ENCODE measurements at regions not wholly inside any gene's neighbourhood (a gene's known extent, or its start where the extent isn't known, plus 50 kb on each side); places are given as distances from the start of the nearest gene placed in this dataset.

GRCh38 chrX:6985537-6985936 is 162.0 kb upstream of the STS start:
- no peak overlapping the region for H3K9ac ChIP-seq (ENCODE audit: low read length)
- H3K18ac ChIP-seq (ENCODE audit: low read length), result no peak overlapping the region
- no CpG with 5 or more reads among the region's 7 CpGs for WGBS (ENCODE audit: extremely low coverage, insufficient coverage, insufficient read length)
- no peak overlapping the region for H4K12ac ChIP-seq (ENCODE audit: low read depth, low read length)
- no peak overlapping the region for H2AFZ ChIP-seq (ENCODE audit: insufficient read depth, low read length, poor library complexity)
- no peak overlapping the region for H2AK5ac ChIP-seq (ENCODE audit: low read length)
- H3K36me3 ChIP-seq (ENCODE audit: control insufficient read depth in 1 of 2, insufficient read depth in 2 of 2, low read length in 2 of 2), result no peaks in the 10 kb centered on the region
- no peaks in the 10 kb centered on the region for H3K79me1 ChIP-seq (ENCODE audit: low read length)
- H2BK120ac ChIP-seq (ENCODE audit: insufficient read depth, low read length, poor library complexity), result no peak overlapping the region
- no peaks in the 10 kb centered on the region for H3K9me3 ChIP-seq (ENCODE audit: insufficient read depth, low read depth, low read length)
- no peak overlapping the region for H4K91ac ChIP-seq (ENCODE audit: low read depth, low read length)
- DNase-seq, result no peak
- no peak overlapping the region for H2BK12ac ChIP-seq (ENCODE audit: low read length)
- no peaks in the 10 kb centered on the region for H3K27me3 ChIP-seq (ENCODE audit: insufficient read depth, low read length)
- H3K79me2 ChIP-seq (ENCODE audit: control insufficient read depth, insufficient read depth, low read length, poor library complexity), result no peaks in the 10 kb centered on the region
- H4K8ac ChIP-seq (ENCODE audit: low read depth, low read length), result no peak overlapping the region
- no peak overlapping the region for H3K23ac ChIP-seq (ENCODE audit: low read length)
- no peak overlapping the region for H3K27ac ChIP-seq (ENCODE audit: low read depth, low read length)
- H3K4me1 ChIP-seq (ENCODE audit: control insufficient read depth in 1 of 2, insufficient read depth in 2 of 2, low read length in 2 of 2), result peaks cover 0 to 5% of the 10 kb centered on the region in 2 experiments
- no peak overlapping the region for H3K4ac ChIP-seq (ENCODE audit: low read depth, low read length)
- no peak overlapping the region for H3K14ac ChIP-seq (ENCODE audit: low read length)
- no peak overlapping the region for H3K4me3 ChIP-seq (ENCODE audit: low read depth, low read length)
- no peak overlapping the region for H3K4me2 ChIP-seq (ENCODE audit: low read length)
- no peak overlapping the region for H2BK5ac ChIP-seq (ENCODE audit: low read depth, low read length, poor library complexity)

- Histone ChIP-seq H3K79me2 (ENCODE audit: control insufficient read depth, insufficient read depth, low read length, poor library complexity) (no peaks in the 10 kb centered on the region), H3K27me3 (ENCODE audit: insufficient read depth, low read length) (no peaks in the 10 kb centered on the region), H3K4ac (ENCODE audit: low read depth, low read length) (no peak overlapping the region), H3K9ac (ENCODE audit: low read length) (no peak overlapping the region), H4K91ac (ENCODE audit: low read depth, low read length) (no peak overlapping the region), H2AFZ (ENCODE audit: insufficient read depth, low read length, poor library complexity) (no peak overlapping the region), H3K4me2 (ENCODE audit: low read length) (no peak overlapping the region), H3K4me3 (ENCODE audit: low read depth, low read length) (no peak overlapping the region), H3K79me1 (ENCODE audit: low read length) (no peaks in the 10 kb centered on the region), H3K36me3 (ENCODE audit: control insufficient read depth in 1 of 2, insufficient read depth in 2 of 2, low read length in 2 of 2) (no peaks in the 10 kb centered on the region), H2AK5ac (ENCODE audit: low read length) (no peak overlapping the region), H2BK12ac (ENCODE audit: low read length) (no peak overlapping the region), H2BK5ac (ENCODE audit: low read depth, low read length, poor library complexity) (no peak overlapping the region), H2BK120ac (ENCODE audit: insufficient read depth, low read length, poor library complexity) (no peak overlapping the region), H3K23ac (ENCODE audit: low read length) (no peak overlapping the region), H3K18ac (ENCODE audit: low read length) (no peak overlapping the region), H3K14ac (ENCODE audit: low read length) (no peak overlapping the region), H4K8ac (ENCODE audit: low read depth, low read length) (no peak overlapping the region), H3K9me3 (ENCODE audit: insufficient read depth, low read depth, low read length) (no peaks in the 10 kb centered on the region), H3K27ac (ENCODE audit: low read depth, low read length) (no peak overlapping the region), H3K4me1 (ENCODE audit: control insufficient read depth in 1 of 2, insufficient read depth in 2 of 2, low read length in 2 of 2) (peaks cover 0 to 5% of the 10 kb centered on the region in 2 experiments), H4K12ac (ENCODE audit: low read depth, low read length) (no peak overlapping the region)
- DNase-seq, result no peak
- WGBS (ENCODE audit: extremely low coverage, insufficient coverage, insufficient read length), result no CpG with 5 or more reads among the region's 11 CpGs
These were observed 164.1 kb upstream of the STS start for GRCh38 chrX:6983207-6983955.

GRCh38 chrX:6981718-6982406 is 165.7 kb upstream of the STS start:
- no peak overlapping the region for H3K18ac ChIP-seq (ENCODE audit: low read length)
- no peaks in the 10 kb centered on the region for H3K27me3 ChIP-seq (ENCODE audit: insufficient read depth, low read length)
- no peak overlapping the region for H3K14ac ChIP-seq (ENCODE audit: low read length)
- H2AFZ ChIP-seq (ENCODE audit: insufficient read depth, low read length, poor library complexity), result no peak overlapping the region
- H2BK120ac ChIP-seq (ENCODE audit: insufficient read depth, low read length, poor library complexity), result no peak overlapping the region
- no peaks in the 10 kb centered on the region for H3K9me3 ChIP-seq (ENCODE audit: insufficient read depth, low read depth, low read length)
- no peaks in the 10 kb centered on the region for H3K36me3 ChIP-seq (ENCODE audit: control insufficient read depth in 1 of 2, insufficient read depth in 2 of 2, low read length in 2 of 2)
- no peak overlapping the region for H2AK5ac ChIP-seq (ENCODE audit: low read length)
- H2BK5ac ChIP-seq (ENCODE audit: low read depth, low read length, poor library complexity), result no peak overlapping the region
- H3K27ac ChIP-seq (ENCODE audit: low read depth, low read length), result no peak overlapping the region
- no peak overlapping the region for H4K12ac ChIP-seq (ENCODE audit: low read depth, low read length)
- no peaks in the 10 kb centered on the region for H3K79me2 ChIP-seq (ENCODE audit: control insufficient read depth, insufficient read depth, low read length, poor library complexity)
- no peak overlapping the region for H2BK12ac ChIP-seq (ENCODE audit: low read length)
- no peak for DNase-seq
- H3K4me1 ChIP-seq (ENCODE audit: control insufficient read depth in 1 of 2, insufficient read depth in 2 of 2, low read length in 2 of 2), result peaks cover 0 to 3% of the 10 kb centered on the region in 2 experiments
- no peaks in the 10 kb centered on the region for H3K79me1 ChIP-seq (ENCODE audit: low read length)
- WGBS (ENCODE audit: extremely low coverage, insufficient coverage, insufficient read length), result no CpG with 5 or more reads among the region's 8 CpGs
- no peak overlapping the region for H4K8ac ChIP-seq (ENCODE audit: low read depth, low read length)
- no peak overlapping the region for H3K23ac ChIP-seq (ENCODE audit: low read length)
- H3K4me2 ChIP-seq (ENCODE audit: low read length), result no peak overlapping the region
- no peak overlapping the region for H3K9ac ChIP-seq (ENCODE audit: low read length)
- H3K4me3 ChIP-seq (ENCODE audit: low read depth, low read length), result no peak overlapping the region
- H4K91ac ChIP-seq (ENCODE audit: low read depth, low read length), result no peak overlapping the region
- H3K4ac ChIP-seq (ENCODE audit: low read depth, low read length), result no peak overlapping the region

GRCh38 chrX:6980981-6981380 is 166.5 kb upstream of the STS start:
- Histone ChIP-seq H4K12ac (ENCODE audit: low read depth, low read length) (no peak overlapping the region), H3K4me1 (ENCODE audit: control insufficient read depth in 1 of 2, insufficient read depth in 2 of 2, low read length in 2 of 2) (no peaks in the 10 kb centered on the region), H2BK120ac (ENCODE audit: insufficient read depth, low read length, poor library complexity) (no peak overlapping the region), H3K4ac (ENCODE audit: low read depth, low read length) (no peak overlapping the region), H2BK5ac (ENCODE audit: low read depth, low read length, poor library complexity) (no peak overlapping the region), H2AK5ac (ENCODE audit: low read length) (no peak overlapping the region), H3K9me3 (ENCODE audit: insufficient read depth, low read depth, low read length) (no peaks in the 10 kb centered on the region), H3K18ac (ENCODE audit: low read length) (no peak overlapping the region), H3K14ac (ENCODE audit: low read length) (no peak overlapping the region), H2BK12ac (ENCODE audit: low read length) (no peak overlapping the region), H3K36me3 (ENCODE audit: control insufficient read depth in 1 of 2, insufficient read depth in 2 of 2, low read length in 2 of 2) (no peaks in the 10 kb centered on the region), H4K8ac (ENCODE audit: low read depth, low read length) (no peak overlapping the region), H3K27me3 (ENCODE audit: insufficient read depth, low read length) (no peaks in the 10 kb centered on the region), H4K91ac (ENCODE audit: low read depth, low read length) (no peak overlapping the region), H3K9ac (ENCODE audit: low read length) (no peak overlapping the region), H3K4me2 (ENCODE audit: low read length) (no peak overlapping the region), H3K4me3 (ENCODE audit: low read depth, low read length) (no peak overlapping the region), H3K27ac (ENCODE audit: low read depth, low read length) (no peak overlapping the region), H3K79me1 (ENCODE audit: low read length) (no peaks in the 10 kb centered on the region), H2AFZ (ENCODE audit: insufficient read depth, low read length, poor library complexity) (no peak overlapping the region), H3K23ac (ENCODE audit: low read length) (no peak overlapping the region), H3K79me2 (ENCODE audit: control insufficient read depth, insufficient read depth, low read length, poor library complexity) (no peaks in the 10 kb centered on the region)
- no peak for DNase-seq
- WGBS (ENCODE audit: extremely low coverage, insufficient coverage, insufficient read length), result no CpG with 5 or more reads among the region's 2 CpGs
